GM12873 (cell line): ENCODE measurements at regions not wholly inside any gene's neighbourhood (a gene's known extent, or its start where the extent isn't known, plus 50 kb on each side); places are given as distances from the start of the nearest gene placed in this dataset.

Experiments
- CTCF ChIP-seq: IDR thresholded peaks from 2 replicates; pipeline ENCODE4 v1.5.1; 2012; ENCODE audit warnings: low read depth, mild to moderate bottlenecking, moderate library complexity, low read length, control low read depth; ENCODE audit not compliant: insufficient read depth; ENCODE audit errors: missing control alignments

GRCh38 chr10:91163269-91163868 is 57.1 kb upstream of the PCGF5 start:
- peak; percentile 11 for TF ChIP-seq CTCF

- TF ChIP-seq CTCF: no peak
Observed at GRCh38 chr10:91163869-91164474, 56.5 kb upstream of the PCGF5 start.

- no peak for TF ChIP-seq CTCF
Observed at GRCh38 chr10:91164520-91165065, 55.9 kb upstream of the PCGF5 start.

- TF ChIP-seq CTCF: no peak
Observed at GRCh38 chr10:91167406-91167805, 53.1 kb upstream of the PCGF5 start.

GRCh38 chr10:91170418-91170817 is 50.0 kb upstream of the PCGF5 start:
- no peak for TF ChIP-seq CTCF
